LHCN-M2 (cell line): ENCODE measurements at regions not wholly inside any gene's neighbourhood (a gene's known extent, or its start where the extent isn't known, plus 50 kb on each side); places are given as distances from the start of the nearest gene placed in this dataset.
"Not testable (repeated sequence)": the region's sequence is repeated elsewhere in the genome, so short reads cannot be mapped to it uniquely, and the experiment has no call there.

Source experiments
- DNase-seq: peaks from one replicate; pipeline ENCODE4 v3.0.0-alpha.2; 2012; ENCODE audit warnings: low read depth

DNA sequence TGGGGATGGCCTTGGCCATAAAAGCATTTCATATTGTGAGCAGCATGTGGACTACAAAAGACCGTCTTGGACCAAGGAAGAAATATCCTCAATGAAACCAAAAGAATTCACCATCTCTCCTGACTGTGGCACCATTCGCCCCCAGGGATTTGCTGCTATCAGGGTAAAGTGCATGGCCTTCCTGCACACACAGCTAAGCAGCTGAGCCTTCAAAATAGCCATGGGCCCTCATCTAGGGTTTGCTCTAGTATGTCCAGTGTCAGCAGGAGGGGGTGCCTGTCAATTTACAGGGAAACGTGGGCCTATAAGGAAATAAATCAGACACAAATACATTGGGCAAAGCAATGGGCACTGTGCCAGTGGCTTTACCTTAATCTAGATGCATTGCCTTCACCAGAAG, 296.6 kb upstream of the NBPF12 start:
- not testable (repeated sequence) for DNase-seq

DNA sequence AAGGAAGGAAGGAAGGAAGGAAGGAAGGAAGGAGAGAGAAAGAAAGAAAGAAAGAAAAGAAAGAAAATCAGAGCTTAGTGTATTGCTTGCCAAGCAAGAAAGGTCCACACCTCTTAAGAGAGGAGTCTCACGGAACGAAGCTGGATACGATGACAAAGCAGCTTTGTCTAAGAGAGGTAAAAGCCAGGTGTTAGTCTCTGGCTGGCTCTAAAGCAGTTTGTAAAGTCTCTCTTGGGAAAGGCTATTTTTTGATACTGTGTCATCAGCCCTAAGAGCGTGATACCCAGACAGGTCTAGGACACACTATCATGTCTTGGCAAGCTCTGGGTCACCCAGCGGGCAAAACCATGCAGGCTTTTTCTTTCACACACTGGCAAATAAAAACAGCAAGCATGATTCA, 297.5 kb upstream of the NBPF12 start:
- DNase-seq, result not testable (repeated sequence)

DNA sequence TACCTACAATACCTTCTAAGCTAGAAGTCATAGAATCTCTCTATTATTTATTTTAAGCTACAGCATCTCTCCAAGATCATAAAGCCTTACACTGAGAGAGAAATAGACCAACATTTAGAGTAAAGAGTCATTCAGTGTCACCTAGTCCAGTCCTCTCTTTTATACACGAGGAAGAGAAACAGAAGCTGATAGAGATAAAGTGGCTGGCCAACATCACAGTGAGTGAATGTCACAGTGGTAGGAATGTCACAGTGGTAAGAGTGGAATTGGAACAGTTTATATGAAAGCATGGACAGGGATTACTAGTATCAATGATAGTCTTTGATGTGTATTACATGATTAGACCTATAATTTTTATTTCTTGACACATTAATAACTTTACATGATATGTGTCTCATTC, 307.8 kb upstream of the NBPF12 start:
- DNase-seq, result not testable (repeated sequence)

DNA sequence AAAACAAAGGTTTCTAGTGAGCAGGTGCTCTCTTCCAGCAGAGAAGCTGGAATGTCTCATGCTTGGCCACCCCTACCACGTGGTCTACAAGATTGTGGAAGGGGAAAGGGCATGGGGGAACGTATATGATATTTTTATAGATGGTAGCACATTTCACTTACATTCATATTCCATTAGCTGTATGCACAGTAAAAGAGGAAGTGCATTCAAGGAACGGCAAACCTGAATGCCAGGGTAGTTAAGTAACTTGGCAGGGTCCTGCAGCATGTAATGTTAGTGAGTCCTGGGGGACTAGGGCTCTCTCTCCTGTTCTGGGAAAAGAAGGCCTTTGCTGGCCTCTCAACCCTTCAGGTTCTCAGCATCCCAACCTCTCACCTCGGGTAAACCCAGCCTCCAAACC, 319.5 kb upstream of the NBPF12 start:
- not testable (repeated sequence) for DNase-seq

DNA sequence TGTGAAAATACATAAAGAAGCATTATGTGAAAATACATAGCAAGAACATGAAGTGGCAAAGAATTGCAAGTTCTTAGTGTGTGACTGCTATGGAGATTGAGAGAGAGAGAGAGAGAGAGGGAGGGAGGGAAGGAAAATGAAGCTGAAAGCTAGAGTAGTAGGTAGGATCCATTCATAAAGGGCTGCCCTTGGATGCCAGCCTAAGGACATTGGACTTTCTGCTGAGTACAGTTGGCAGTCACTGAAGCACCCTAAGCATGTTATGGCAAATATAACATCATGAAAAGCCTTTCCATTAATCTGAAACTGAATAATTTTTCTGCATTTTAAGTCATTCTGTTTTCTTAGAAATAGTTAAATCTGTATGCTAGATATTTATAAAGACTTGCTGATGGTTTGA, 333.4 kb upstream of the NBPF12 start:
- DNase-seq, result not testable (repeated sequence)

DNA sequence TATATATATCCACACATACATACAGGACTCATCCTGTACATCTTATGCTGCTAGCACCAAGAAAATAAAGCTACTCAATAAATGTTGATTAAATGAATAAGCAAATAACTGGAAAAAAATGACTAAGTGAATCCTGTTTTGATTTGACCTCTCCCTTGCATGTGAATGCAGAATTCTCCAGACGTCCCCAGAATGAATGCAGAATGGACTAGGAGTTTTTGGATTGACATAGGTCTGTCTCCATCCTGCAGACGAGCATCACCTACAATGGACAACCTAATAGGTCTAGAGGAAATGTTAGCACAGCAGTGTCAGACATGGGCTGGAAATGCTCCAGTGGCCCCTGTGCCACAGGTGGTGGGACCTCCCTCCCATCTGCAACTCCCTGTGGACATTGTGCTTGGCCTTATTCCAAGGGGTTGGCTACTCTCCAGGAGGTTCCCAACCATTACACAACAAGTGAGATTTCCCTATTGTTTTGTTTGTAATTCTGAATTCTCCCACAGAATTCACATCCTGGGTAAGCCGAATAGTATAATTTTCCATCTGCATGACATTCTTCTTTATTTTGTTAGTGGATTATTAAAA, 337.3 kb upstream of the NBPF12 start:
- not testable (repeated sequence) for DNase-seq

DNA sequence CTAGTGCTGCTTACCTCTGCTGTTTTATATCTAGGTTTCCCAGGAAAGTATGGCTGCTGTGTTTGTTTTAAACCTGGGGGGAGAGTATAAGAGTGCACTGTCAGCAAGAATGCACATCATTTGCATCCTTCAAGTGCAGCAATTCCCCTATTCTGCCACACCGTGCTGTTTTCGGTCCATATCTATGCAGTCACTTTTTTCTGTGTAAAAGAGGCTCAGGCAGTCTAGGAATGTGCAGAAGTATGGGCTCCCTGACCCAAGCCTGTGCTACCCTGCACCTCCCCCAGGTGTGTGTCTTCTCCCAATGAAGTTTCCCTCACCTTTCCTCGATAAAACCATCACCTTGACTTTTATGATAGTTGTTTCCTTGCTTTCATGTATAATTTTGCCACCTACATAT, 338.2 kb upstream of the NBPF12 start:
- not testable (repeated sequence) for DNase-seq

DNA sequence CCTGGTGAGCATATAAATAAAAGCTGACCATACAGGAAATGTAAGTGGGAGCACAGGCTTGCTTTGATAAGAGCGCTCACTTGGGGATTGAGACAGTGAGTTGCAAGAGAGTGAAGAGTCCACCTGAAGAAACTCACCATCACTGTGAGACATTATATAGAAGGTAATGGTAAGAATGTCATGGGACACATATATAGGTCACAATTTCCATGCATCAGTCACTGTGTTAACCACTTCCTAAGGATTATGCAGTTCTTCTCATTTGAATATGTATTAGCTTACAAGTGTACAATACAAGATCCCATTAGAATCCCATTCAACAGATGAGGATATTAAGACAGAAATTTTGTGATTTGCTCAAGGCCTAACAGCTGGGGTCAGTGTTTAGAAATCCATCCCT, 352.4 kb upstream of the NOTCH2NLA start:
- not testable (repeated sequence) for DNase-seq

DNA sequence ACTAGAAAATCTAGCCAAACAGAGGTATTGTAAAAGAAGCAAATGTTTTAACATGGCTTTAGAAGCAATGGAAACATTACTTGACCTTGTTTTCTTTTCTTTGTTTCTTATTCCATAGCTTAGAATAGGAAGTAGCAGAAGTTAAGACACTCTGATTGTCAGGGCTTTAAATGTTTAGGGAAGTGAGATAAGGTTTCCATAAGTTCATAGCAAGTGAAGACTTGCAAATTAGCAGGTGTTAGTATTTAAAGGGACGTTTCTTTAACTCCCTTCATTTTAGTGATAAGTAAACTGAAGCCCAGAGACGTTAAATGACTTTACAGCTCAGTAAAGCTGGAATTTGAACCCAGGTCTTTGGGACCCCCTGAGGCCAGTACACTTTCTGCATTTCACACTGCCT, 338.7 kb upstream of the NOTCH2NLA start:
- DNase-seq, result not testable (repeated sequence)

DNA sequence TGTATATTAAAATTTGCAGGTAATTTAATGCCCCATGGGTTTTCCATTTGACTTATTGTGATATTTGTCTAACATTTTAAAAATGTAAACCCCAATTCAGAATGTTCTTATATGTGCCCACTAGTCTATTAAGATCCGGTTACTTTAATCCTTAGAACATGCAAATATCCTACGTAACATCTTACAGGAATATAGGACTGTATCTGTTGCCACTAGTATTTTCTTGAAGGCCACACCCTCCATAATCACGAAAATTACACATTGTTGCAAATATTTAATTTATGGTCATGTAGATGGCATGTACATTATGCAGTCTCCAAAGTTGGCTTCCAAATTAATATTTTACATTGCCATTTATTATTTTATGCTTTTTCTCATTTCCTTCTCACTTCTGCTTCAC, 329.2 kb upstream of the NOTCH2NLA start:
- not testable (repeated sequence) for DNase-seq

DNA sequence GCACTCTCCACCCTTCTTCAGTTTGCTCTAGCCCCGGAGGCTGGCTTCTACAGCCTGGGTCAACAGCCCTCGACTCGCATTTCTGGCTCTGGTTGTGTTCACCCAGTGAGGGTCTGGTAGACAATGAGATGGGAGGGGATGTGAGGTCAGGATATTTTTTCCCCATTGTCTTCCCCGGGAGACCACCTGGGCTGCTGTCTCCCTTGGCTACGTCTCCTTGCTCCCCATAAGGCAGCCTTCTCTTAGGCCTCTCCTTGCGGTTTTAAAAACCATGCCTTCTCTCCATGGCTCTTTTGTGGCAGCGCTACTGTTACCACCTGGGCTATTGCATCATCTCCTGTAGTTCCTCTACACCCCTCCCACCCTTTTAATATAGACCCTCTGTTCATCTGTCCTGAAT, 327.6 kb upstream of the NOTCH2NLA start:
- DNase-seq, result not testable (repeated sequence)

DNA sequence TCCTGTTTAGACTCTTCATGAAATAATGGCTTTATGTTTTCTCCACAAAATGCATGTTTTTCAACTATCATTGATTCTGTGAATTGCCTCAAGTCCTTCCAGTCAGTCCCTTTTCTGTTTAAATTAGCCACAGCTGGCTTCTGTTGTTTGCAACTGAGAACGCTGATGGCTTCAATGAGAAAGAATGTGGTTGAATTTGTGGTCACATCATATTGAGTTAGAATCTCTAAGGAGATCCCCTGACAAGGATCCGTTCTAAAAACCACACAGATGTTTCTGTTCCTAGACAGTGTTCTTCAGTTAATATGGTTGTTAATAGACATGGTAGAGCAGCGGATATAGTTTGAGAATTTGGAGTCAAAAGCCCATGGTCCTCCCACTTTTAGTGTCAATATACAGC, 323.6 kb upstream of the NOTCH2NLA start:
- DNase-seq, result not testable (repeated sequence)

DNA sequence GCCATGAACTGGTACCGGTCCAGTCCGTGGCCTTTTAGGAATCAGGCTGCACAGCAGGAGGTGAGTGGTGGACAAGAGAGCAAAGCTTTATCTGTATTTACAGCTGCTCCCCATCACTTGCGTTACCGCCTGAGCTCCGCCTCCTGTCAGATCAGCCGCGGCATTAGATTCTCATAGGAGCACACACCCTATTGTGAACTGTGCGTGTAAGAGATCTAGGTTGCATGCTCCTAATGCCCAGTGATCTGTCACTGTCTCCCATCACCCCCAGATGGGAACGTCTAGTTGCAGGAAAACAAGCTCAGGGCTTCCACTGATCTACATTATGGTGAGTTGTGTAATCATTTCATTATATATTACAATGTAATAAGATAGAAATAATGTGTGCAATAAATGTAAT, 319.9 kb upstream of the NOTCH2NLA start:
- DNase-seq, result not testable (repeated sequence)

DNA sequence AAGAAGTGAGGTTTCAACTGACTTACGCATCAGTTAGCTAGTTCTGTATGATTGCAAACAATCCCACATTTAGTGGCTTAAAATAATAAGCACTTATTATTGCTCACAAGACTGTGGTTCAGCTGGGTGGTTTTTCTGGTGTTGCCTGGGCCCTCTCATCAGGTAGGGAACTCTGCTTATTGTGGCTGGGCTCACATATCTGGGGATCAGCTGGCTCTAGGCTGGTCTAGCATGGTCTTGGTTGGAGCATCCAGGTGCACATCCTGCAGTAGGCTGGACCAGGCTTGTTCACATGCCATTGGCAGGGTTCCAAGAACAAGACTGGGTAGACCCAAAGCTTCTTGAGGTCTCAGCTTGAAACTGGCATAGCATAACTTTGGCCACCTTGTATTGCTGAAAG, 317.4 kb upstream of the NOTCH2NLA start:
- not testable (repeated sequence) for DNase-seq

DNA sequence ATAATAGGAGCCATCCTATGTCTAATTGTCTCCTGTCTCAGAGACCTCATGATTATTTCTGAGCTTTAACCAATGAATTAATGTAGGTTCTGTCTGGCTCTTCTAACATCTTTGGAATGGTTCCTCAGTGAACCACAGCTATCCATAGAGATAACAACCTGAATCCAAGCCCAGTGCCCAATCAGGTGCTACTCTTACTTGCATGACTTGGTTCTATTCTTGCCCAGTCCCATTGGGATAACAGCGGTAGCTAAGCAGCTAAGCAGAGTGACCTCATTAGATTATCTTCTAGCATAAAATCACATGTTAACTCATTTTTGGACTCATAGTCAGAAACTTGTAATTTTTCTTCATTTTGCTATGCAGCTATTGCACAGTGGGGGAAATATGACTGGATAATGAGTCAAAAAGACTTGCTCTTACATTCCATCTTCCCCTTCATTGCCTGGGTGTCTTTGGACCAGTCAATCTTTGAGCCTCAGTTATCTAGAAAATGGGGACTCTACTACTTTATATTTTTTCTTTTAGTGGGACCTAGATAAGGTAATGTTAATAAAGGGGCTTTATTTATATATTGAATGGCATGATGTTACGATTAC, 309.1 kb upstream of the NOTCH2NLA start:
- DNase-seq, result not testable (repeated sequence)

DNA sequence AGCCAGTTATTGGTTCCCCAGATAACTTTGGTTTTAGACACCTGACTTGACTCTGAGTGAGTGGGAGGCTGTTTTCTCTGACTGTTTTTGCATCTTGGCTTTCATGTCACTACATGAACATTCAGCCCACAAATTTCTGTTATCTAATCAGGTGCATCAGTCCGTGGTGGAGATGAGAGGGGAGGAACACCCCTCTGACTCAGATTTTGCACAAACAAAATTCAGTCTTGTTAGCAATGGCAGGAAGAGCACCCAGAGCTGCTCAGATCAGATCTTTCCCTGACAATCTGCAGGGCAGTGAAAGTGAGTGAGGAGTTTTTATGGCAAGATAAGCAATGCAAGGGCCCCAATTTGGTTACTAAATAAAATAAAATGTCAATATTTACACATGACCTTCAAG, 307.2 kb upstream of the NOTCH2NLA start:
- not testable (repeated sequence) for DNase-seq

DNA sequence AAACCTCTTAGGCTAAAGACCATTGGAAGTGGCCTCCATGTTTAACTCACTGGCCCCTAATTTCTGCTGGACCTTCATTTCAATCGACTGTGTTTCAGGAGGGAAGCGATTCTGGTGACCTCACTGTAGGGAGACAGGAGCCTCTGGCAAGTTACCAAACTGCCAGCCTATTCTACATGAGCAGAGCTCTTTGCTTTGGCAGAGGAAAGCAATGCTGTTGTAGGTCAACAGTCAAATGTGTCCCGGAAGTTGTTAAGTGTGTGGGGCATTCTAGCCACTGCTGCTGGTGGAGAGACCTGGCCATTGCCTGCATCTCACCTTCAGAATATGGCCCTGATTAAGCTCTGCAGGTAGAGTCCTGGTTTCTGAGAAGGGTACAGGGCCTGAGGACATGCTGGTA, 306.8 kb upstream of the NOTCH2NLA start:
- not testable (repeated sequence) for DNase-seq

DNA sequence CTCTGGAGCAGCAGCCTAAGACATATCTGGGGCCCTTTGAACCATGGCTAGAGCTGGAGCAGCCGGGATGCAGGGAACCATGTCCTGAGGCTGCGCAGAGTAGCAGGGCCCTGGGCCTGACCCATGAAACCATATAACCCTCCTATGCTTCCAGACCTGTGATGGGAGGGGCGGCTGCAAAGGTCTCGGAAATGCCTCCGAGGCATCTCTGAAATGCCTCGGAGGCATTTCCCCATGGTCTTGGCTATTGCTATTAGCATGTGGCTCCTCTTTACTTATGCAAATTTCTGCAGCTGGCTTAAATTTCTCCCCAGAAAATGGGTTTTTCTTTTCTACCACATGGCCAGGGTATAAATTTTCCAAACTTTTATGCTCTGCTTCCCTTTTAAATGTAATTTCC, 302.1 kb upstream of the NOTCH2NLA start:
- not testable (repeated sequence) for DNase-seq

DNA sequence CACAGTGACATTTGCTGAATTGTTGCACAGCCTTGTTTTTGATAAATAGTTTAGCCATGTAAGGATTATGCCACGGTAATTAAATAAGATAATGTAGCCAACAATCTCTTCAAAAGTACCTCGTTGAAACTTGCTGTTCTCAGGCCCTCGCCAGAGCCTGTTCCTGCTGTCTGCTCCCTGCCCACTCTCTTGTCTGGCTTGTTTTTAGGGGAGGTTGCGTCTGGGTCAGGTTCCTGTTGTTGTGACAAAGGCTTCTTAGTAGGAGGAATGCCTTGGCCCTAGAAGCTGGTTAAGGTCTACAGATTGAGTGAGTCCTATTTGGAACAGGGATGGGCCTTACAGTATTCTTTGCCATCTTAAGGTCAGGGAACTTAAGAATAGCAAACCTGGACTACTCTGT, 294.0 kb upstream of the NOTCH2NLA start:
- DNase-seq, result not testable (repeated sequence)

DNA sequence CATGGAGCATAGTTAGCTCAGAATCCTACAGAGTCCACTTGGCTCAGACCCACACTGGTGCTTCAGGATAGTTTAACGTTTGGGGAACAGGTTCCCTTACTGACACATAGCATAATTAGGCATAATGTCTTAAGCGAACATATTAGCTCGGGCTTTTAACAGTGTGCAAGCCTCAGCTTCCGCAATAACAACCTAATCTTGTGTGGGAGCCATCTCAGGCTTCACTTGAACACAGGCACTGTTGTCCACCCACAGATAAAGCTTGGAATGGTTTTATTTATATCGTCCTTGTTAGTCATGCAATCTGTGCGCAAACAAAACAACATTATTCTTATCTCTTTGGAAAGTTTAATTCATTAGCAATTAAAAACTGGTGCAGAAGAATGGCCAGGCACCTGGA, 293.5 kb upstream of the NOTCH2NLA start:
- DNase-seq, result not testable (repeated sequence)

DNA sequence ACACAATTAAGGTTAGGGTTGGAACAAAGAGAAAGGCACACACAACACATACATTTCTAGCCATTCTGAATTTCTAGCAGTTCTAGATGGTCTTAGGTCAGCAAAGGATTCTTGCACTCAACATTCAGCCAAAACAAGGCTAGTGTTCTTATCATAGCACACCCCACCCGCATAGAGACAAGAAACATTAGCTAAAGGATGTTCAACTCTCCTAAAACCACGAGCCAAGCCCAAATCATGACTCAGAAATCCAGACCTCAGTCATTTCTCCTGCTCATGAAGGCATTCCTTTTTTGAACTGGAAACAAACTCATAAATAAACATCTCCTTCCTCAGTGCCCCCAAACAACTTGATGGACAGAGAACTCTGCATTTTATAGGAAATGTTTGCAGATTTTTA, 293.0 kb upstream of the NOTCH2NLA start:
- DNase-seq, result not testable (repeated sequence)

DNA sequence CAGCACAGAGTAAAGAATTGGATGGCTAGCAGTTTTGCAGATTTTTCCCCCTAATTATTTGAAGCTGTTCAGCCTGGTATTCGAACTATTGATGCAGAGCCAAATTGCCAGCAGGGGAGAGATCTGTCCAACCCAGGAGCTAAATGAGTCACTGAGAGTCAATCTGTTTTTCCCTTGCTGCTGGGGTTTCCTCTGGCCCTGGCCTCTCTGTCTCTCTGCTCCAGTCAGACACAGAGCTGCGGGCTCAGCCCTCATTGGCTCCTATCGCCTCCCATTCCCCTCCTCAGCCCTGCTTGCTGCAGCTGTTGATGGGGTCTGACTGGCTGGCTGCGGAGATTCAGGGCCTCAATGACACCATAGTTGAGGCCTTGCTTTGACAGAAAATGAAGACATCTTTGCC, 284.9 kb upstream of the NOTCH2NLA start:
- DNase-seq, result not testable (repeated sequence)

DNA sequence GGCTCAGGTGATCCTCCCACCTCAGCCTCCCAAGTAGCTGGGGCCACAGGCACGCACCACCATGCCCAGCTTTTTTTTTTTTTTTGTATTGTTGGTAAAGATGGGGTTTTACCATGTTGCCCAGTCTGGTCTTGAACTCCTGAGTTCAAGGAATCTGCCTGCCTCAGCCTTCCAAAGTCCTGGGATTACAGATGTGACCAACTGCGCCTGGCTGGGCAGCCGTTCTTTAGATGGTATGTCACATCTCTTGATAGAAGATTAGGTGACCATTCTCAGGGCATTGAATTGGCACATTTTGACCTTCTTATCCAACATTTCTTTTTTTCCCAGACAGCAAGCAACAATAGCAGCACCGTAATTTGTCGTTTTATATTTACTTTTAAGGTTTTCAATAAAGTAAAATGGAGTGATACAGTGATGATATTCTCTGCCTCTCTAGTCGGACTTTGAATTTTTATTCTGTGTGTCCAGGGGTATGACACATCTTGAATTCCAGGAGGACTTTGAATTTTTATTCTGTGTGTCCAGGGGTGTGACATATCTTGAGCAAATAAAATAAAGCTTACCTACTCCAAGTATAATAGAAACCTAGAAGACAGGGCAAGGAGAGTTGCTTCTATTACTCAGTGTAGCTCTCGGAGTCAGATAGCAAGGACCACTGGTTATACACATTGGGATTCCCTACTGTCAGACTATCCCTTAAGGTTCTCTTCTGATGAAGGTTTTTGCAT, 282.4 kb upstream of the NOTCH2NLA start:
- DNase-seq, result not testable (repeated sequence)
